Ovary (tissue), 7 donors: ENCODE measurements at regions not wholly inside any gene's neighbourhood (a gene's known extent, or its start where the extent isn't known, plus 50 kb on each side); places are given as distances from the start of the nearest gene placed in this dataset. TPM values are rescaled to one million over a fixed set of nuclear protein-coding genes. Genes with fewer than 3 reads are reported as not detected.

Experiments
- DNase-seq, 5 donors: peaks; one replicate each; pipeline ENCODE4 v3.0.0-alpha.2; 2019 to 2020
- H3K27ac ChIP-seq, 2 donors: fragments of 200-600 bp; one replicate each; pipeline versions ENCODE4 v1.5.1 to v1.8.0; 2019 to 2022
- H3K27me3 ChIP-seq: fragments of 200-600 bp; one replicate; pipeline ENCODE4 v1.8.0; 2022
- H3K36me3 ChIP-seq: fragments of 200-600 bp; sonication (generic); one replicate; pipeline ENCODE4 v1.5.1; 2019
- H3K4me1 ChIP-seq: one replicate; pipeline ENCODE4 v1.8.1; 2013; ENCODE audit warnings: mild to moderate bottlenecking, moderate library complexity; ENCODE audit not compliant: insufficient read depth
- H3K4me3 ChIP-seq: fragments of 200-600 bp; sonication (generic); one replicate; pipeline ENCODE4 v1.5.1; 2017
- H3K9me3 ChIP-seq, 2 donors: fragments of 200-600 bp in 1 of 2; sonication (generic) in 1 of 2; one replicate each; pipeline versions ENCODE4 v1.5.1 to v1.8.1; 2013 to 2019; ENCODE audit warnings: mild to moderate bottlenecking in 1 of 2, moderate library complexity in 1 of 2
- EP300 ChIP-seq: sonication (generic); formaldehyde crosslinking; IDR thresholded peaks from one replicate; pipeline ENCODE4 v1.6.1; 2017; ENCODE audit warnings: antibody characterized with exemption
- POLR2A ChIP-seq: fragments of 450-650 bp; IDR thresholded peaks from one replicate; pipeline ENCODE4 v1.6.1; 2017; ENCODE audit warnings: antibody characterized with exemption, mild to moderate bottlenecking, moderate library complexity
- WGBS, 3 donors: extraction: QIAGEN DNeasy Blood & Tissue Kit in 1 of 3; methylation state at CpG; one replicate each; pipeline versions ENCODE4 v1.1.5 to v1.1.7; 2013 to 2017; 5-methylcytosine and 5-hydroxymethylcytosine counted together
- intact Hi-C, 4 donors: fragments of 100-400 bp; cut with DNase I; formaldehyde crosslinking; loops; one replicate each; pipeline versions ENCODE4 v1.11.0 to v1.15.1; 2022 to 2023
- small RNA-seq: library from RNA; depleted of rRNA; stranded (forward); fragments of <200 nt; gene quantifications from one replicate; pipeline ENCODE3, GENCODE V24; 2016
- TF ChIP-seq, protein P1 (sequence below), 3 donors: fragments of 450-650 bp in 2 of 3; fragments of 200-600 bp in 1 of 3; IDR thresholded peaks; one replicate each; pipeline versions ENCODE4 v1.5.1 to v1.8.0; 2016 to 2022; ENCODE audit warnings: antibody characterized with exemption in 3 of 3, mild to moderate bottlenecking in 1 of 3
- donor health status: DM: no; HTN: no; CAD: no; lungs with moderate emphysema.
- donor health status: DM: no; HTN: no; CAD: no.
- donor health status: Bipolar disorder and iron deficiency.
- donor health status: DM: no; HTN: no; CAD: no.
- donor health status: DM: yes; HTN: yes; CAD: no.

DNA sequence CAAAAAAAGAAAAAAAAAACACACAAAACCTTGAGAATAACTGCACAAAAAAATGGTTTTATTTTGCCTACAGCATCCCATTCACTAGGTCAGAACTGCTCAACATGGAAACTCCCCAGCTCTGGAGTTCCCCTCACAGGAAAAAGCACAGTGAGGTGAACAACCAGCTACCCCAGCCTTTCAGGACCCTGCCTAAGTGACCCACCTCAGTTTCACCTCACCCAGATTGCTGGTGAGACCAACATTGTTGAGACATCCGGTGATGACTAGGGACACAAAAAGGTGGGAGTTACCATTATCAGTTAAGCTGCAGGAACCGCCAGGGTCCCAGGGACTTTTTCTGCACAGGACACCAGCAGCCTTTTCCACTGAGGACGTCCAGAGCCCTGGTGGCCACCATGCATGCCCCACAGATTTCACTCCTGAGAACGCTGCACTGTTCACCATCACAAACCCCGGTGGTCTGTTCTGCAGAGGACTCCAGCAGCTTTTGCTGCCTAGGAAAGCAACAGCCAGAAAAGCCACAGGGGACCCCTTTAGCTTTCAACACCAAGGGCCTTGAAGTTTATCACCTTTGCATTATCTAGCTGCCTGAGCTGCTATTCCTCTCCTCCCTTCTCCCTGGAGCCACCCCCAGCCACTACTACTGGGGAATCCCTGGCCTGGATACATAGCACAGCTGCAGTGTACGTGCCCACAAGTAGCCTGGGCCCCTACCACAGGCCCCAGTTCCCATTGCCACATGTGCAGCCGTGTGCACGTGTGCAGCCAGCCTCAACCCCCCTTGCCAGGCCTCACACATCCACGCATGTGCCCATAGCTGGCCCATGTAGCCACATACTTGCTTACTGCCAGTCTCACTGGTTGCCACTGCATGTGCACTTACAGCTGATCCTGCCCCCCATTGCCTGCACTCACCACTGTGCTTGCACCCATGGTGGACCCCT lies 62.5 kb upstream of the FAR2 start:
- H3K9me3 ChIP-seq, result no peaks in the 10 kb centered on the region
- 41 to 55% (median 47%) methylated on average over 9 of the region's 9 CpGs for WGBS, 3 donors
- intact Hi-C loops, result no loop called here
- H3K27me3 ChIP-seq, result no peaks in the 10 kb centered on the region
- TF ChIP-seq EP300 (no peak), POLR2A (no peak)
- TF ChIP-seq, protein P1, sequence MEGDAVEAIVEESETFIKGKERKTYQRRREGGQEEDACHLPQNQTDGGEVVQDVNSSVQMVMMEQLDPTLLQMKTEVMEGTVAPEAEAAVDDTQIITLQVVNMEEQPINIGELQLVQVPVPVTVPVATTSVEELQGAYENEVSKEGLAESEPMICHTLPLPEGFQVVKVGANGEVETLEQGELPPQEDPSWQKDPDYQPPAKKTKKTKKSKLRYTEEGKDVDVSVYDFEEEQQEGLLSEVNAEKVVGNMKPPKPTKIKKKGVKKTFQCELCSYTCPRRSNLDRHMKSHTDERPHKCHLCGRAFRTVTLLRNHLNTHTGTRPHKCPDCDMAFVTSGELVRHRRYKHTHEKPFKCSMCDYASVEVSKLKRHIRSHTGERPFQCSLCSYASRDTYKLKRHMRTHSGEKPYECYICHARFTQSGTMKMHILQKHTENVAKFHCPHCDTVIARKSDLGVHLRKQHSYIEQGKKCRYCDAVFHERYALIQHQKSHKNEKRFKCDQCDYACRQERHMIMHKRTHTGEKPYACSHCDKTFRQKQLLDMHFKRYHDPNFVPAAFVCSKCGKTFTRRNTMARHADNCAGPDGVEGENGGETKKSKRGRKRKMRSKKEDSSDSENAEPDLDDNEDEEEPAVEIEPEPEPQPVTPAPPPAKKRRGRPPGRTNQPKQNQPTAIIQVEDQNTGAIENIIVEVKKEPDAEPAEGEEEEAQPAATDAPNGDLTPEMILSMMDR (IDR thresholded peaks at IDR 0.05), result no peak
- no peaks in the 10 kb centered on the region for H3K4me1 ChIP-seq
- H3K36me3 ChIP-seq, result no peaks in the 10 kb centered on the region
- H3K27ac ChIP-seq, result no peak overlapping the region
- DNase-seq, result no peak
- no peak overlapping the region for H3K4me3 ChIP-seq

DNA sequence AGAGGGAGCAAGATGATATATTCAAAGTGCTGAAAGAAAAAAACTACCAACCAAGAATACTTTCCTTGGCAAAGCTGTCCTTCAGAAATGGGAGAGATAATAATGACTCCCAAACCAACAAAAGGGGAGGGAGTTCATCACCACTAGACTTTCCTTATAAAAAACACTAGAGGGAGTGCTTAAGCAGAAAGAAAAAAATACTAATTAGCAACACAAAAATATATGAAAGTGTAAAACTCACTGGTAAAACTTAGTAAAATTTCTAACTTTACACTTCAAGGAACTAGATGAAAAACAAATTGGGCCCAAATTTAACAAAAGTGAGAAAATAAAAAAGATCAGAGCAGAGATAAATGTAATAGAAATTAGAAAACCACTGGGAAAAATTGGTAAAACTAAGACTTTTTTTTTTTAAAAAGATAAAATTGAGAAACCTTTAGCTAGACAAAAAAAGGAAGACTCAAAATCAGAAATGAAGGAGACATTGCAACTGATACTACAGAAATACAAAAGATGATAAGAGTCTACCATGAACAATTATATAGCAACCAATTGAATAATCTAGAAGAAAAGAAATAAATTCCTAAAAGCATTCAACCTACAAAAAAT lies 60.4 kb upstream of the FAR2 start:
- intact Hi-C loops, result no loop called here
- H3K27me3 ChIP-seq, result no peaks in the 10 kb centered on the region
- H3K36me3 ChIP-seq, result no peaks in the 10 kb centered on the region
- H3K27ac ChIP-seq, result no peak overlapping the region
- no peaks in the 10 kb centered on the region for H3K9me3 ChIP-seq
- no peak for DNase-seq
- no peaks in the 10 kb centered on the region for H3K4me1 ChIP-seq
- no peak overlapping the region for H3K4me3 ChIP-seq
- no peak for TF ChIP-seq EP300
- TF ChIP-seq, protein P1 (IDR thresholded peaks at IDR 0.05), result no peak
- TF ChIP-seq POLR2A, result no peak

Small RNAs in the stretch of these regions (small RNA-seq; reads per million reads assigned to genes)
- gene AC024255.1, result not detected
